H1 (cell line): ENCODE measurements at regions not wholly inside any gene's neighbourhood (a gene's known extent, or its start where the extent isn't known, plus 50 kb on each side); places are given as distances from the start of the nearest gene placed in this dataset.

ENCODE experiments used
- ASH2L ChIP-seq: fragments of 200-600, 300-600 bp; sonication (generic); IDR thresholded peaks from one replicate; pipeline ENCODE4 v1.7.1; 2017; ENCODE audit warnings: low read length
- BCL11A ChIP-seq, 2 experiments: IDR thresholded peaks; one replicate each; pipeline ENCODE4 v1.6.1; 2011; ENCODE audit warnings: low read depth in 2 of 2, low read length in 2 of 2, mild to moderate bottlenecking in 2 of 2
- CTCF ChIP-seq, 3 experiments: IDR thresholded peaks; 1 replicate in 2 of 3; 2 replicates in 1 of 3; pipeline versions ENCODE4 v1.5.1 to v1.6.1; 2011; ENCODE audit warnings: low read length in 3 of 3, mild to moderate bottlenecking in 3 of 3, inconsistent platforms in 2 of 3, low read depth in 1 of 3, moderate library complexity in 1 of 3; ENCODE audit not compliant: insufficient read depth in 1 of 3; ENCODE audit errors: control extremely low read depth in 1 of 3
- EGR1 ChIP-seq: IDR thresholded peaks from 2 replicates; pipeline ENCODE4 v1.6.1; 2011; ENCODE audit warnings: low read depth, low read length, borderline replicate concordance
- HDAC2 ChIP-seq, 2 experiments: fragments of 300-600 bp in 1 of 2; sonication (generic) in 1 of 2; IDR thresholded peaks; 2 replicates each; pipeline ENCODE4 v1.6.1; 2011 to 2012; ENCODE audit warnings: low read depth in 2 of 2, low read length in 2 of 2, mild to moderate bottlenecking in 2 of 2, moderate library complexity in 2 of 2, borderline replicate concordance in 1 of 2, inconsistent platforms in 1 of 2
- MAX ChIP-seq: IDR thresholded peaks from 2 replicates; pipeline ENCODE4 v1.6.1; 2012; ENCODE audit warnings: inconsistent platforms
- NANOG ChIP-seq: IDR thresholded peaks from 2 replicates; pipeline ENCODE4 v1.6.1; 2011; ENCODE audit warnings: low read length, low read depth, mild to moderate bottlenecking, inconsistent platforms; ENCODE audit not compliant: insufficient read depth, poor library complexity, severe bottlenecking
- NRF1 ChIP-seq: IDR thresholded peaks from 2 replicates; pipeline ENCODE4 v1.6.1; 2011; ENCODE audit warnings: mild to moderate bottlenecking, low read depth, low read length, improper control_type of control experiment
- POLR2A ChIP-seq, 2 experiments: IDR thresholded peaks; 1 replicate in 1 of 2; 2 replicates in 1 of 2; pipeline ENCODE4 v1.6.1; 2011; ENCODE audit warnings: low read depth in 2 of 2, low read length in 2 of 2, mild to moderate bottlenecking in 2 of 2; ENCODE audit errors: control extremely low read depth in 1 of 2
- POLR2AphosphoS5 ChIP-seq: IDR thresholded peaks from 2 replicates; pipeline ENCODE4 v1.6.1; 2011; ENCODE audit warnings: low read depth, low read length
- RNF2 ChIP-seq: fragments of 200-900, 300-1000 bp; sonication (generic); IDR thresholded peaks from 2 replicates; pipeline ENCODE4 v1.7.1; 2016; ENCODE audit warnings: borderline replicate concordance, low read depth, mild to moderate bottlenecking, antibody characterized with exemption, low read length; ENCODE audit not compliant: poor library complexity, severe bottlenecking; ENCODE audit errors: missing control alignments
- SIN3A ChIP-seq, 2 experiments: IDR thresholded peaks in 1 of 2; conservative IDR thresholded peaks in 1 of 2; 2 replicates each; pipeline ENCODE4 v1.6.1; 2011 to 2012; ENCODE audit warnings: low read length in 2 of 2, improper control_type of control experiment in 1 of 2, low read depth in 1 of 2, mild to moderate bottlenecking in 1 of 2

- no peak for TF ChIP-seq CTCF (IDR thresholded peaks at IDR 0.05; ENCODE audit: control extremely low read depth in 1 of 3, insufficient read depth in 1 of 3, low read depth in 1 of 3, low read length in 3 of 3)
- TF ChIP-seq ASH2L: no peak
- no peak for TF ChIP-seq SIN3A (conservative IDR thresholded peaks at IDR 0.05 in 1 of 2, IDR thresholded peaks at IDR 0.05 in 1 of 2; ENCODE audit: low read depth in 1 of 2, low read length in 2 of 2)
- no peak for TF ChIP-seq POLR2AphosphoS5
- TF ChIP-seq MAX: no peak
- TF ChIP-seq EGR1: no peak
- no peak for TF ChIP-seq HDAC2 (IDR thresholded peaks at IDR 0.05; ENCODE audit: borderline replicate concordance in 1 of 2, low read depth in 2 of 2, low read length in 2 of 2)
- no peak for TF ChIP-seq NANOG
- no peak for TF ChIP-seq NRF1
- TF ChIP-seq BCL11A (IDR thresholded peaks at IDR 0.05; ENCODE audit: low read depth in 2 of 2, low read length in 2 of 2): no peak
- no peak for TF ChIP-seq POLR2A (IDR thresholded peaks at IDR 0.05; ENCODE audit: control extremely low read depth in 1 of 2, low read depth in 2 of 2, low read length in 2 of 2)
- TF ChIP-seq RNF2: no peak
These were observed 152.0 kb upstream of the ZRANB2 start for GRCh38 chr1:71232786-71233185.
